GF-D8 (cell line): ENCODE measurements at regions not wholly inside any gene's neighbourhood (a gene's known extent, or its start where the extent isn't known, plus 50 kb on each side); places are given as distances from the start of the nearest gene placed in this dataset.
"Not testable (repeated sequence)": the region's sequence is repeated elsewhere in the genome, so short reads cannot be mapped to it uniquely, and the experiment has no call there.

Experiments used
- DNase-seq: peaks from one replicate; lab custom pipeline; 2025; lab: John Stamatoyannopoulos, UW

DNA sequence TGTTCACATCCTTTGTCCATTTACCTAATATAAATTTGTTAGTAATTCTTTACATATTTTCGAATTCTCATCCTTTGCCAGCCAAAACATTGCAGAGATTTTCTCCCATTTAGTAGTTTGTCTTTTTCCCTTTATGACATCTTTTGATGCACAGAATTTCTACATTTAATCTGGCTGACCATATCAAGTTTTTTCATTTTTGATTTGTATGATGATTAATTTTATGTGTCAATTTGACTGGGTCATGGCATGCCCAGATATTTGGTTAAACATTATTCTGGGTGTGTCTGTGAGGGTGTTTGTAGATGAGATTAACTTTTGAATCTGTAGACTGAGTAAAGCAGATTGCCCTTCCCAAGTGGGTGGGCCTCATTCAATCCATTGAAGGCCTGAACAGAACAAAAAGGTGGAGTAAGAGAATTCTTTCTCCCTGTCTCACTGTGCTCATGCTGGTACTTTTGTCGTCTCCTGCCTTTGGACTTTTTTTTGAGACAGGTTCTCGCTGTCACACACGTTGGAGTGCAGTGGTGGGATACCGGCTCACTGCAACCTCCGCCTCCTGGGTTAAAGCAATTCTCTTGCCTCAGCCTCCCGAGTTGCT, 72.1 kb upstream of the EPB41L1 start:
- no peak for DNase-seq

DNA sequence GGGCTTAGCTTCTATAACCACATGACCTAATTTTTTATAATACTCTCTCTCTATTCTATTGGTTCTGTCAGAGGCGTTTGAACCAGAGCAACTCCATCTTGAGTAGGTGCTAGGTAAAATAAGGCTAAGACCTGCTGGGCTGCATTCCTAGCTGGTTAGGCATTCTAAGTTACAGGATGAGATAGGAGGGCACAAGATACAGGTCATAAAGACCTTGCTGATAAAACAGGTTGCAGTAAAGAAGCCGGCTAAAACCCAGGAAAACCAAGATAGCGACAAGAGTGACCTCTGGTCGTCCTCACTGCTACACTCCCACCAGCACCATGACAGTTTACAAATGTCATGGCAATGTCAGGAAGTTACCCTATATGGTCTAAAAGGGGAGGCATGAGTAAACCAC, 71.3 kb upstream of the EPB41L1 start:
- DNase-seq: not testable (repeated sequence)

GRCh38 chr20:36084356-36084755, 70.2 kb upstream of the EPB41L1 start:
- DNase-seq: no peak

- DNase-seq: no peak
Observed at GRCh38 chr20:36084897-36085613, 69.5 kb upstream of the EPB41L1 start.

DNA sequence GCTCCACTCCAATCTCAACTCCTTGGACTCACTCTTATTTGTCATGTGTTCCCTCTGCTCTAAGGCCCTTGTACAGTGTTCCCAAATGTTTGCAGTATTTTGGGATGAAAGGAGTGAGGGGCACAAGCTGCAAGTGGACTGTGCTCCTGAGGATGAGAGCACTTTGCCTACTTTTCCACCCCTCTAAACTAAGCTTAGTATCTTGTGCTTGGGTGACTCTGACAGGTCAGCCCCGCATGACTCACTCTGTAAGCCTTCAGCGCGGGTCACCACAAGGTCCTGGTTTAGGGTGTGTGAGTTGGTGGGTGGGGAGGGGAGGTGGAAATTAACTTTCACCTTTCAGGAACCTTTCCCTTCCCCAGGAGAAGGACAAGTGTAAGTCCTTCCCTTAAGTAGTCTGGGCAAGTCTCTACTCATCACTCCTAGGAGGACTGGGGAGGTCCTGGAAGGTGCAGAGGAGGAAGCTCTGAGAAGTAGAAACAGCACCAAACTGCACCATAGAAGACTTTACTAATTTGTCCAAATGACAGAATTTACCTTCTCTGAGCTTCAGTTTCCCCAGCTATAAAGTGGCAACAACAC, 68.8 kb upstream of the EPB41L1 start:
- DNase-seq: no peak

DNA sequence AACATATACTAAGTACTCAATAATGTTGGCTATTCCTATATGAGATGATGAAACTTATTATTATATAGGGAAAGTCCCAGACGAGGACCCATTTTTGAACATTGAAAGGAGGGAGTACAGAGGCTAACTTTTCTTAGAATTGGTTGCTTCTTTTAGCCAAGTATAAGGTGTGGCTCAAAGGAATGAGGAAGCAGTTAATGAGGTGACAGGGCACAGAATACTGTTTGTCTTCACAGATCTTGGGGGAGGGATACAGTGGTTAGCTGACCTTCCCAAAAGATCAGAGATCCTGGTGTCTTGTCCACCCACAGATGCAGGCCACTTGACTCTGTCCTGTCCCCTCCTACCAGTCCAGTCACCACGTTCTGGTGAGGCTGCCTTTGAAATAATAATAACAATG, 67.8 kb upstream of the EPB41L1 start:
- no peak for DNase-seq

DNA sequence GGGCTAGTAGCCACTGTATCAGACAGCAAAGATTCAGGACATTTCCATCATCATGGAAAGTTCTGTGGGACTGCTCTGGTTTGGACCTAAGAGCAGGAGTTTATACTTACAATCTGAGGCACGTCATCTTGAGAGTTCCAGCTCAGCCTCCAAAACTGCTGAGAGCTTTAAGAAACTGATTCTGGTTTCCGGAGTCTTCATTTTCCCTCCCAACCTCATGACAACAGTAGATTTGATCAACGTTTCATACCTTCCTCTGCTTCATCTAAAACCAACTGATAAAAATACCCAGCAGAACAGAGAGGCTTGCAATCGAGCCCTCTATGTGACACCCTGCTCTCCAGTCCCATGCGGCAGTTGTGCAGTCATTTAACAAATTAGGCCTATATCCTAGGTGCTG, 64.3 kb upstream of the EPB41L1 start:
- DNase-seq: no peak

- DNase-seq: no peak
Observed at GRCh38 chr20:36091561-36092397, 62.8 kb upstream of the EPB41L1 start.

- DNase-seq: no peak
Observed at GRCh38 chr20:36092398-36093024, 62.0 kb upstream of the EPB41L1 start.

DNA sequence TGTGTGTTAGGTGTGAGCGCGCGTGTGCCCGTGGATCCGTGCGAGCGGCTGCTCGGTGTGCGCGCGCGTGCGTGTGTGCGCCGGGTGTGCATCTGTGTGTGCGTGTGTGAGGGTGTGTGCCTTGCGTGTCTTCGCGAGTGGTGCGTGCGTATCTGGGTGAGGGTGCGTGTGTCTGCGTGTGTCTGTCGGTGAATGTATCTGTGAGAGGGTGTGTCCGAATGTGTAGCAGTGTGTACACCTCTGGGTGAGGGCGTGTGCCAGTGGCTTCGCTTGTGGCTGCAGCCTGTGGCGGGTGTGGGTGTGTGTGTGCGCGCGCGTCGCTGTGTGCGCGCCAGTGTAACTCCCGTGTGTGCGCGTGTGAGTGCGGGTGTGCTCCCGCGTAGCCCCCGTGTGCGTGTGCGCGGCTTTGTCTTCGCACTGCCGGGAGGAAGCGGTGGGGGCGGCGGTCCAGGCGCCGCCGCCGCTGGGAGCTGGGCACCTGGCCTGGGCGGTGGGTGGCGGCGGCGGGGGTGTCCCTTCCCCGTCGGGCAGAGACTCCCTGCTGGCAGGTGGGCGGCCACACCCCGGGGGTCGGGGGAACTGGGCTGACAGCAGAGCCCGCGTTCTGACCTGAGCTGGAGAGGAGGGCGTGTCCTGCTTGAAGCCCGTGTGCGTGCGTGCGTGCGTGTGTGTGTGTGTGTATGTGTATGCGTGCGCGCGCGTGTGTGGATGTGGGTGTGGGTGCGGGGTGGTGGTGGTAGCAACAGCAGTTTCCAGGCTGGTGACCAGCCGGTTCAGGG, 61.3 kb upstream of the EPB41L1 start:
- DNase-seq: no peak

DNA sequence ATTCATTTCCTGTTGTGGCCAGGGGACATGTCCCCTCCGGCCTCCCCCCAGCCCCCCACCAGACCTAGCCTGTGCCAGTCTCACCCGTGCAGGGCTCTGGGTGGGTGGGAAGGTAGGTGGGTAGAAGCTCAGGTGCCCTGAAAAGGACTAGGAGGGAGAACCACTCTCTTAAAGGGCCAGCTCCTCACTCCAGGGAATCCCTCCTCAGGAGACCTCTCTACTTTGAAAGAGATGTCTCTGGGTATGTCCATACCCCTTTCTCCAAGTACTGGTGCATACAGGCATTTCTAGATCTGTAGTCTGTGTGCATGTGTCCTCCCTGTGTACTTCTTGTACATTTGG, 60.8 kb upstream of the EPB41L1 start:
- DNase-seq: no peak

DNA sequence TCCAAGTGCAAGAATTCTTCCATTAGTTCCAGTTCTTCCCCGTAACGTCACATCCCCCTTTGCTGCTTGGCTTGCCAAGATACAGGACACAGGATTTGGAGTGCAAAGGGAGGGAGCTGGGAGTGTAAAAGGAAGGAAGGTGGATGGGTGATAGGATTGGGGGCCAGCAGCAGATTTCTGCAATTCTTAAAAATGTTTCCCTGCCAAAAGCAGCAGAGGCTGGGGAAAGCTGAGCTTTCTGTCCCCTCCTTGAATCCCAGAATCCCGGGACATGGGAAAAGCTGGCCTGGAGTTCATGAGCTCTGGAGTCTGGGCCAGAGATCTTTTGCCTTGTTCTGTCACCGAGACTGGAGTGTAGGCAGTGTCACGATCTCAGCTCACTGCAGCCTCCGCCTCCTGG, 60.0 kb upstream of the EPB41L1 start:
- DNase-seq: no peak

GRCh38 chr20:36096435-36096834, 58.1 kb upstream of the EPB41L1 start:
- no peak for DNase-seq

DNA sequence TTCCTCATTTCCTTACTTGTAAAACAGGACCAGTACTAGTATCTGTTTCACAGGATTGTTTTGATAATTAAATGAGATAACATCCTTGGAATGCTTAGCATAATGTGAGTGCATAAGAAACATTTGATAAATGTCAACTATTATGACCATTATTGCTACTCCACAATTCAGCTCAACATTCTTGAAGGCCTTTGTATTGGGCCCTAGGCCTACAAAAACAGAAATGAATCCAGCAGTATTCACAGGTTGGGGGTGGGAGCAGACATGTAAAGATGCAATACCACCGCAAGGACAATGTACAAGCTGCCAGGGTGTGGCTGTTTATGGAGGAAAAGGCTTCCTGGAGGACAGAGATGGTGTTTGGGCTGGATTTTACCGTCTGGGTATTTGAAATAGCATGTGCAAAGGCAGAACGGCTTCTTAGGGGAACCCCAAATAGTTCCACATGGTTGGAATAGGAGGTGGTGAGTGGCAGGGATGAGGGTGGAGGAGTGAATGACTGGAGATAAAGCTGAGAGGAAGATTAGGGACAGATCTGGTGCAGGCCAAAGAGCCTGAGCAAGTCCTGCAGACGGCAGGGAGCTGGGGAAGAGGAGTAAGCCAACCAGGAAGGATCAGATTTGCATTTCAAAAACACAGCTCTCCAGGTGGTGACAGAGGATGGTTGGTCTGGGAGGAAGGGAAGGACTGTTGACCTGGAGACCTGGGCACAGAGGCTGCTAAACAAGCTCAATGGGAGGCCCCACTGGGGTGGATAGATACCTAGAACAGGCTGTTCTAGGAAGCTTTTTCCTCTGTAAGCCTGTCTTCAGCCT, 57.0 kb upstream of the EPB41L1 start:
- DNase-seq: no peak

- peak; percentile 31 for DNase-seq
Observed at GRCh38 chr20:36098364-36098763, 56.2 kb upstream of the EPB41L1 start.

DNA sequence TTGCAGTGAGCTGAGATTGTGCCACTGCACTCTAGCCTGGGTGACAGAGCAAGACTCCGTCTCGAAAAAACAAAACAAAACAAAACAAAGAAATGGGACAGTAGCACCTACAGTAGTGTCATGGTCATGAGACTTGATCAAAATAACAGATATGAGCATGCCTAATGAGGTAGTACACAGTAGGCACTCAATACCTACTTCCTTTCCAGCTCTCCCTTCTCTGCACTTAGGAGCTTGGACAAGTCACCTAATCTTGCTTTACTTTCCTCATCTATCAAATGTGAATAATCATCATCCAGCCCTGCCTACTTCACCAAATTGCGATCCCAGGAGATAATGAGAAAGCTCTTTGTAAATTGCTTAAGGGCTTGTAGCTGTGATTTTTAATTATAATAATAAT, 55.4 kb upstream of the EPB41L1 start:
- no peak for DNase-seq

GRCh38 chr20:36101192-36101591, 53.3 kb upstream of the EPB41L1 start:
- no peak for DNase-seq

DNA sequence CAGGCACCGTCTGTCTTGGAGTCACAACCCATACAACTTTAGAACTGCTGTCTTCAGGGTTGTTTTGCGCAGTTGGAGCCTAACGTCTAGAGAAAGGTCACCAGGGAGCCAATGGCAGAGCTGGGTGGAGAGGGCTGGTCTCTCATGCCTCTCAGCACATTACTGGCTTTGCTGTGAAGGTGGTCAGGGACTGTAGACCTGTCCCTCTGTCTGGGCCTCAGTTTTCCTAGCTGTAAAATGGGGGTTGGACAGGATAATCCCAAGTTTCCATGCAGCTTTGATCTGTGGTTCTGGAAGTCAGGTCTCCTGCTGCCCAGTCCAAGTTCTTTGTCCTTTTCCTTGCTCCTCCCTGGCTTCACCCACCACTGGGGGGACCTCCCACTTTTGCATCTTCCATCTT, 52.2 kb upstream of the EPB41L1 start:
- DNase-seq: no peak

DNA sequence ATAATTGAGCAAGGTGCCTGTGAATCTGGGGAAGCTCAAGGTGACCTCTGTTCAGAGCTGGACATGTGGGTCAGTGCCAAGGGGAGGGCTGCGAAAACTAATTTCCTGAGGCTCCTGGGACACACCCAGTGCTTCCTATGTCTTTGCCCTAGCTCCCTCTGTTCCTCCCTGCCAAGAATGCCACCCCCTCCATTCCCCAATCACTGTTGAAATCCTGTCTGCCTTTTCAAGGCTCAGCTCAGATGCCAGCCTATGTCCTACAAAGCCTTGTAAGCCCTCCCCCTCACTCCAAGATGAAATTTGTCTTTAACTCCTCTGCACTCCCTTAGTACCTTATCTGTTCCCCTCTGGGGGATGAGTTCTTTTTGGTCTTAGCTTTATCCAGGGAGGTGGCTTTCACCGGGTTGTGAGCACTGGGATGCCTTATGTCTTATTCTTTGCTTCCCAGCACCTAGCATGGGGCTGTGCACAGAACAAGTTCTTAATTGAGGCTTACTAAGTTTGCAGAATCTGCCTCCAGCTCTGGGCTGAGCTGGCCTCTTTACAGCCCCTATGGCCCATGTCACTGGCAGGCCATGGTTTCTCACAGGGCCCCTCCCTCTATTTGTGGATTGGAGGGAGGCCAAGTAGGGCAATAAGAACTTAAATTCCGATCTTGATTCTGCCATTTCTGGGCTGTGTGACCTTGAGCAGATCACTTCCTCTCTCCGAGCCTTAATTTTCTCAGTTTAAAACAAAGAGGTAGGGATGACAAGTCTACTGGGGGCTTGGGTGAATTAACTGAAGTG, 51.5 kb upstream of the EPB41L1 start:
- no peak for DNase-seq

DNA sequence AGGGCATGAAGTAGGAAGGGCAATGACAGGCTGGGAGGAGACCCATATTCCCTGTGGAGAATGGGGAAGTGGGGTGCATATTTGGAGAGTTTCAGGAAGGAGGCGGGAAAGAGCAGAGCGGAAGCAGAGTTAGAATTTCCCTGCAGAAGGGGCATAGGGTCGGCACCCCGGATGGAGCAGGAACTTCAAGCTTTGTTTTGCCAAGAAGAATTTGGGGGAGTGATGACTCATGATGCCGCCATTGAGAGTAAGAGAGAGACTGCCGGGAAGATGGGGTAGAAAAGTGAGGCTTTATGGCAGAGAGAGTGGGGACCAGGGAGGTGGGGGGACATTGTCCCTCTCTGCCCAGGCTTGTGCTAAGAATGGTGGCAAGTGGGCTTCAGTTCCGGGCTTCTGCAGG, 50.3 kb upstream of the EPB41L1 start:
- DNase-seq: no peak
